ENCODE measurements at regions not wholly inside any gene's neighbourhood (a gene's known extent, or its start where the extent isn't known, plus 50 kb on each side); places are given as distances from the start of the nearest gene placed in this dataset.

- no peaks in the 10 kb centered on the region for H3K27me3 ChIP-seq (ENCODE audit: control insufficient read depth, insufficient read depth, low read length)
- H3K9me3 ChIP-seq (ENCODE audit: control insufficient read depth, insufficient read depth, low read depth, low read length) = no peaks in the 10 kb centered on the region
- H3K4me3 ChIP-seq (ENCODE audit: low read depth in 2 of 2, low read length in 2 of 2) = no peak overlapping the region
- CTCF ChIA-PET = no interaction called here
- no peaks in the 10 kb centered on the region for H3K36me3 ChIP-seq (ENCODE audit: control insufficient read depth, insufficient read depth, low read length)
- POLR2A ChIA-PET = no interaction called here
- no peak overlapping the region for H3K27ac ChIP-seq (ENCODE audit: low read length)
- DNase-seq (ENCODE audit: low read depth, low spot score) (no peak), ATAC-seq (no peak)
- intact Hi-C loops (cut with micrococcal nuclease; ENCODE audit: unreplicated experiment) (loop anchor here (10.0 kb wide), 1 partner anchor 732 kb away; no protein-coding TSS in a partner anchor), in situ Hi-C loops (cut with HindIII; ENCODE audit: low pct_unique_long_range_greater_than_20kb, low sequenced_read_pairs) (no loop called here)
- BruUV-seq (replicated peaks) = no TSS peak
- no peaks in the 10 kb centered on the region for H3K4me1 ChIP-seq (ENCODE audit: control insufficient read depth, insufficient read depth, low read length)
- TF ChIP-seq SIN3A (IDR thresholded peaks at IDR 0.05; ENCODE audit: borderline replicate concordance, insufficient read depth, low read depth, low read length) = no peak
- no peak for TF ChIP-seq REST (IDR thresholded peaks at IDR 0.05; ENCODE audit: insufficient read depth in 1 of 2, low read depth in 2 of 2, low read length in 1 of 2)
- TF ChIP-seq POLR2AphosphoS5 (IDR thresholded peaks at IDR 0.05; ENCODE audit: low read depth, low read length) = no peak
- no peak for TF ChIP-seq TCF7L2 (IDR thresholded peaks at IDR 0.05; ENCODE audit: low read depth, low read length)
- no peak for TF ChIP-seq CTCF (IDR thresholded peaks at IDR 0.05)
These were observed 317.7 kb upstream of the OBI1 start for GRCh38 chr13:78976696-78977095.

- in situ Hi-C loops (cut with HindIII; ENCODE audit: low pct_unique_long_range_greater_than_20kb, low sequenced_read_pairs) = no loop called here
- POLR2A ChIA-PET = no interaction called here
These were observed 313.6 kb upstream of the OBI1 start for GRCh38 chr13:78972561-78972960.

More at GRCh38 chr13:78972561-78972960, 313.6 kb upstream of the OBI1 start:
- TF ChIP-seq TCF7L2 (IDR thresholded peaks at IDR 0.05; ENCODE audit: low read depth, low read length) = no peak
- no peak for TF ChIP-seq SIN3A (IDR thresholded peaks at IDR 0.05; ENCODE audit: borderline replicate concordance, insufficient read depth, low read depth, low read length)
- TF ChIP-seq POLR2AphosphoS5 (IDR thresholded peaks at IDR 0.05; ENCODE audit: low read depth, low read length) = no peak
- no peak for TF ChIP-seq REST (IDR thresholded peaks at IDR 0.05; ENCODE audit: insufficient read depth in 1 of 2, low read depth in 2 of 2, low read length in 1 of 2)
- TF ChIP-seq CTCF (IDR thresholded peaks at IDR 0.05) = no peak
- BruUV-seq (replicated peaks) = no TSS peak
- DNase-seq (ENCODE audit: low read depth, low spot score) = no peak
- CTCF ChIA-PET = no interaction called here
- H3K4me1 ChIP-seq (ENCODE audit: control insufficient read depth, insufficient read depth, low read length) = no peaks in the 10 kb centered on the region
- H3K27me3 ChIP-seq (ENCODE audit: control insufficient read depth, insufficient read depth, low read length) = no peaks in the 10 kb centered on the region
- H3K4me3 ChIP-seq (ENCODE audit: low read depth in 2 of 2, low read length in 2 of 2) = no peak overlapping the region
- intact Hi-C loops (cut with micrococcal nuclease; ENCODE audit: unreplicated experiment) = loop anchor here (10.0 kb wide), 1 partner anchor 728 kb away; no protein-coding TSS in a partner anchor
- H3K9me3 ChIP-seq (ENCODE audit: control insufficient read depth, insufficient read depth, low read depth, low read length) = no peaks in the 10 kb centered on the region
- ATAC-seq = no peak
- no peaks in the 10 kb centered on the region for H3K36me3 ChIP-seq (ENCODE audit: control insufficient read depth, insufficient read depth, low read length)
- no peak overlapping the region for H3K27ac ChIP-seq (ENCODE audit: low read length)

Data from Panc1 (cell line).